Thyroid gland (tissue), 4 donors: ENCODE measurements at regions not wholly inside any gene's neighbourhood (a gene's known extent, or its start where the extent isn't known, plus 50 kb on each side); places are given as distances from the start of the nearest gene placed in this dataset.

ENCODE experiments used
- DNase-seq, 2 donors: peaks; one replicate each; pipeline ENCODE4 v3.0.0-alpha.2; 2019
- H3K27ac ChIP-seq, 3 donors: fragments of 200-600 bp; sonication (generic); 1 replicate in 2 of 3; 2 replicates in 1 of 3; pipeline ENCODE4 v1.5.1; 2016 to 2019; ENCODE audit warnings: mild to moderate bottlenecking in 1 of 3, moderate library complexity in 1 of 3
- H3K27me3 ChIP-seq: fragments of 200-600 bp; sonication (generic); one replicate; pipeline ENCODE4 v1.5.1; 2019
- H3K36me3 ChIP-seq, 2 donors: fragments of 200-600 bp; sonication (generic); one replicate each; pipeline ENCODE4 v1.5.1; 2016 to 2019
- H3K4me1 ChIP-seq, 2 donors: fragments of 200-600 bp; sonication (generic); one replicate each; pipeline ENCODE4 v1.5.1; 2017 to 2019
- H3K4me3 ChIP-seq, 3 donors: fragments of 200-600 bp; sonication (generic); replicated peaks in 1 of 3; 1 replicate in 2 of 3; 2 replicates in 1 of 3; pipeline ENCODE4 v1.5.1; 2016; ENCODE audit warnings: mild to moderate bottlenecking in 1 of 3
- H3K9me3 ChIP-seq: fragments of 200-600 bp; sonication (generic); one replicate; pipeline ENCODE4 v1.5.1; 2017
- POLR2A ChIP-seq, 2 donors: fragments of 450-650 bp; IDR thresholded peaks; one replicate each; pipeline ENCODE4 v1.6.1; 2017; ENCODE audit warnings: antibody characterized with exemption in 2 of 2, mild to moderate bottlenecking in 2 of 2, moderate library complexity in 1 of 2
- WGBS, 2 donors: methylation state at CpG; one replicate each; pipeline ENCODE4 v1.1.5; 2017; 5-methylcytosine and 5-hydroxymethylcytosine counted together
- intact Hi-C: fragments of 100-400 bp; cut with DNase I; formaldehyde crosslinking; loops from one replicate; pipeline ENCODE4 v1.15.1; 2023
- TF ChIP-seq, protein P1 (sequence below), 6 experiments: fragments of 200-600 bp in 3 of 6; fragments of 450-650 bp in 3 of 6; sonication (generic) in 3 of 6; IDR thresholded peaks; one replicate each; pipeline ENCODE4 v1.5.1; 2016 to 2019; ENCODE audit warnings: antibody characterized with exemption in 6 of 6, mild to moderate bottlenecking in 2 of 6, inconsistent platforms in 1 of 6, moderate library complexity in 1 of 6

DNA sequence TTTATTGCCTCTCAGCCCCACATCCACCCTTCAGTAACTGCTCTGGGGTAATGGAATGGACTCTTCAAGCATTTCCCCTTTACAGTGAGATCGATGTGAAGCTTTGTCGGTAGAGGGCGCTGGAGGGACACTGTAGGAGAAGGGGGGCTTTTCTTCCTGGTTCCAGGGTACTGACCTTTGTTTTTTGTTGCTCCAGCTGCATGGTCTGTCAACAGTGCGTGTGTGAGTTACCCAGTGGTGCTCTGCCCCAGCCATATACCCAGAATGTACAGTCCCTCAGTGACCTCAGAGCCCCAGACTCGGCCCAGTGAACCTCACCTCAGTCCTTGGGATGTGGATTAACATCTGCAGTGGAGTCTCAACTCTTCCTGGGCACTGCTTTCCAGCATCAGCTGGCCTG is 180.3 kb upstream of the TSC22D2 start:
- TF ChIP-seq POLR2A (IDR thresholded peaks at IDR 0.05): no peak
- TF ChIP-seq, protein P1, sequence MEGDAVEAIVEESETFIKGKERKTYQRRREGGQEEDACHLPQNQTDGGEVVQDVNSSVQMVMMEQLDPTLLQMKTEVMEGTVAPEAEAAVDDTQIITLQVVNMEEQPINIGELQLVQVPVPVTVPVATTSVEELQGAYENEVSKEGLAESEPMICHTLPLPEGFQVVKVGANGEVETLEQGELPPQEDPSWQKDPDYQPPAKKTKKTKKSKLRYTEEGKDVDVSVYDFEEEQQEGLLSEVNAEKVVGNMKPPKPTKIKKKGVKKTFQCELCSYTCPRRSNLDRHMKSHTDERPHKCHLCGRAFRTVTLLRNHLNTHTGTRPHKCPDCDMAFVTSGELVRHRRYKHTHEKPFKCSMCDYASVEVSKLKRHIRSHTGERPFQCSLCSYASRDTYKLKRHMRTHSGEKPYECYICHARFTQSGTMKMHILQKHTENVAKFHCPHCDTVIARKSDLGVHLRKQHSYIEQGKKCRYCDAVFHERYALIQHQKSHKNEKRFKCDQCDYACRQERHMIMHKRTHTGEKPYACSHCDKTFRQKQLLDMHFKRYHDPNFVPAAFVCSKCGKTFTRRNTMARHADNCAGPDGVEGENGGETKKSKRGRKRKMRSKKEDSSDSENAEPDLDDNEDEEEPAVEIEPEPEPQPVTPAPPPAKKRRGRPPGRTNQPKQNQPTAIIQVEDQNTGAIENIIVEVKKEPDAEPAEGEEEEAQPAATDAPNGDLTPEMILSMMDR (IDR thresholded peaks at IDR 0.05): peak; percentile 52 to 89 (median 74)
- Histone ChIP-seq H3K4me1 (no peaks in the 10 kb centered on the region), H3K27ac (no peak overlapping the region), H3K9me3 (no peaks in the 10 kb centered on the region), H3K36me3 (no peaks in the 10 kb centered on the region), H3K4me3 (no peak overlapping the region), H3K27me3 (no peaks in the 10 kb centered on the region)
- DNase-seq: peak; percentile 68 to 75
- intact Hi-C loops: loop anchor here (5.0 kb wide), 1 partner anchor 269 kb away; no protein-coding TSS in a partner anchor
- WGBS, 2 donors: 30 to 46% methylated on average over 4 to 5 of the region's 5 CpGs

DNA sequence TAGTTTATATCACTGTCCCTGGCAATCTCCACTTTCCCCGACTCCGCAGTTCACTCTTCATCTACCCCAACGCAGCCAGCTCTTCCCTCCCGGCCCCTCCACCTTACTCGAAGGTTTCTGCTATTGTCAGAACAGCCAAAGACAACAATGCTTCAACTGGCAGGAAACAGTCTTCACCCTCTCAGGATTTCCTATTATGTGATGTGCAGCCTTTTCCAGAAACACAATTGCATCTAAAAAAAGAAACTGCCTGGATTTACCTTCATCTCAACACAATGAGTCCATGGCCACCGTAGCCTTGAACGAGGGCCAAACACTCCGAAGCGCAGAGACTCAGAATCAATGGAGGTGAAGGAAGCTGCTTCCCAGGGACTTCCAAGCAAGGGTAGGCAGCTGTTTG is 182.1 kb upstream of the TSC22D2 start:
- H3K36me3 ChIP-seq: no peaks in the 10 kb centered on the region
- H3K9me3 ChIP-seq: no peaks in the 10 kb centered on the region
- TF ChIP-seq, protein P1 (IDR thresholded peaks at IDR 0.05): no peak
- no peak for TF ChIP-seq POLR2A (IDR thresholded peaks at IDR 0.05)
- H3K4me1 ChIP-seq: peaks cover 4 to 5% of the 10 kb centered on the region in 2 donors
- H3K27ac ChIP-seq: no peak overlapping the region
- H3K27me3 ChIP-seq: no peaks in the 10 kb centered on the region
- intact Hi-C loops: loop anchor here (5.0 kb wide), 1 partner anchor 271 kb away; no protein-coding TSS in a partner anchor
- 28 to 43% methylated on average over 9 of the region's 9 CpGs for WGBS, 2 donors
- H3K4me3 ChIP-seq: no peak overlapping the region
- DNase-seq: no peak

DNA sequence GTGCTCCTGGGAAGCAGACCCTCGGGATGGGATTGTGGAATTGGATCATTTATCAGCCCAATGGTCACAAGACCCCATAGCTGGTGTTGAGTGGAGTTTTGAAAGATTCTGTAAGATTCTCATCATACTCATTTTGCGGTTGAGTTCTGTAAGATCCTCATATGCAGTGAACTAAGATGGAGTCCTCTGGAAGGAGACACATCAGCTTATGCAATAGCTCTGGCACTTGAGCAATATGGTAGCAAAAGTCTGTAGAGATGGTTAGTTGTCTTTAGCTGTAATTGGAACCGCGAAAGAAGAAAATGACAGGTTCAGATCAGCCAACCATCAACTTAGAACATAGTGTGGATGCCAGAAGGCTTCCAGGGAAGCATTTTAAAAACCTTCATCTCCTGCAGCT is 184.5 kb upstream of the TSC22D2 start:
- intact Hi-C loops: no loop called here
- H3K36me3 ChIP-seq: no peaks in the 10 kb centered on the region
- no peak overlapping the region for H3K4me3 ChIP-seq
- no peak for TF ChIP-seq POLR2A (IDR thresholded peaks at IDR 0.05)
- TF ChIP-seq, protein P1 (IDR thresholded peaks at IDR 0.05): no peak
- 87 to 88% methylated on average over 4 of the region's 4 CpGs for WGBS, 2 donors
- no peak for DNase-seq
- H3K4me1 ChIP-seq: peaks cover 4 to 7% of the 10 kb centered on the region in 2 donors
- no peaks in the 10 kb centered on the region for H3K27me3 ChIP-seq
- H3K27ac ChIP-seq: no peak overlapping the region
- H3K9me3 ChIP-seq: no peaks in the 10 kb centered on the region

DNA sequence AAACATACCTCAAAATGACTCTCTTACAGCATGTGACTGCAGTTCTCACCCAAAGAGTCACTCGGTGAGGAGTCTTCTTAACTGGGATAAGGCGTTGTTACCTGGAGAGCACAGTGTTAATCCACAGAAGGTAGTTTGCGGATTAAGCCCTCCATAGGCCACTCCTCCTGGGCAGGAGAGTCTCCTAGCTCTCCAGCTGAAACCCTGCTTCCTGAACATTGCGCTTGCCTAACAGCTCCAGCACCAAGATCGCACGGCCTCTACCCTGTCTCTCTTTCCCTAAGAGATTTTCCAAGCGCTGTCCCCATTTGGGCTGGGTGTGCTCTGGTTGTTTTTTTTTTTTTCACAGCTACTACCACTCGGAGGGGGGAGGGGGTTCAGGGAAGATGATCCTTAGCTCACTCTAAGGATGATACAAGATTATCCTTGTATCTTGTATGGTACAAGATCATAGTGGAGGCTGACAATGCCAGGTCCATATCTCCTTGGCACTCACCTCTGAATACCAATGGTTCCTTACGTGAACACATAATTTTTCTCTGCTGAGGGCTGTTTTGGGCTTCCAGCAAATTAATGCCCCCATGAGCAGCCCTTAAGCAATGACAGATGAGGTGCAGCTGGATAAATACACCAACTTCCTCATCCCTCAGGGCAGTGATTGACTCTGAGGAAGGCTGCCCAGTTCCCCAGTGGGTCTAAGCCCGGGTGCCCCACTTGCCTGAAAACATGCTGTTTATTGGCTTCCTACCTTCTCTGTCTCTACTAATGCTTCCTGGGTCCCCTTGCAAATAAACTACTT is 185.2 kb upstream of the TSC22D2 start:
- no peaks in the 10 kb centered on the region for H3K9me3 ChIP-seq
- 82 to 87% methylated on average over 10 of the region's 10 CpGs for WGBS, 2 donors
- H3K27me3 ChIP-seq: no peaks in the 10 kb centered on the region
- intact Hi-C loops: no loop called here
- TF ChIP-seq, protein P1 (IDR thresholded peaks at IDR 0.05): no peak
- TF ChIP-seq POLR2A (IDR thresholded peaks at IDR 0.05): no peak
- no peak overlapping the region for H3K27ac ChIP-seq
- peaks cover 4 to 7% of the 10 kb centered on the region in 2 donors for H3K4me1 ChIP-seq
- no peaks in the 10 kb centered on the region for H3K36me3 ChIP-seq
- H3K4me3 ChIP-seq: no peak overlapping the region
- no peak for DNase-seq

DNA sequence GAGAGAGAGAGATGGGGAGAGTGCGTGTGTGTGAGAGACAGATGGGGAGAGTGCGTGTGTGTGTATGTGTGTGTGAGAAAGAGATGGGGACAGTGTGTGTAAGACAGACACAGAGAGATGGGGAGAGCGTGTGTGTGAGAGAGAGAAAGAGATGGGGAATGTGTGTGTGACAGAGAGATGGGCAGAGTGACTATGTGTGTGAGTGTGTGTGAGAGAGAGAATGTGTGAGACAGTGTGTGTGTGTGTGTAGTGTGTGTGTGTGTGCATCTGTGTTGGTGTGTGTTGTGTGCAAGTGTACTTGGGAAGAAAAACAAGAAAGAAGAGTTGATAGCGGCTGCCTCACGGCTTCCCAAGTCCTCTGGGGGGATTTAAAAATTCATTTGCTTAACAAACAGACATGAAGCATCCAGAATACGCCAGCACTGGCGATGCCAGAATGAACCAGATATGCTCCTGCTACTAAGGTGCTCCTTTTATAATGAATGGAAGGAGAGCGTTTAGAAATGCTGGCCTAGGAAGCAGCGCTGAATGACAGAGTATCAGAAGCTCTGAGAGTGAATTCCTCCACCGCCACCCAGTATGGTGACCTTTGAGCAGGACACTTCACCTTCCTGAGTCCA is 186.1 kb upstream of the TSC22D2 start:
- Histone ChIP-seq H3K4me1 (peaks cover 4 to 7% of the 10 kb centered on the region in 2 donors), H3K36me3 (no peaks in the 10 kb centered on the region), H3K27ac (no peak overlapping the region), H3K27me3 (no peaks in the 10 kb centered on the region), H3K4me3 (no peak overlapping the region), H3K9me3 (no peaks in the 10 kb centered on the region)
- no peak for TF ChIP-seq POLR2A (IDR thresholded peaks at IDR 0.05)
- TF ChIP-seq, protein P1 (IDR thresholded peaks at IDR 0.05): no peak
- intact Hi-C loops: no loop called here
- 85 to 89% methylated on average over 10 of the region's 10 CpGs for WGBS, 2 donors
- DNase-seq: no peak
